ENCODE measurements at regions not wholly inside any gene's neighbourhood (a gene's known extent, or its start where the extent isn't known, plus 50 kb on each side); places are given as distances from the start of the nearest gene placed in this dataset.

DNA sequence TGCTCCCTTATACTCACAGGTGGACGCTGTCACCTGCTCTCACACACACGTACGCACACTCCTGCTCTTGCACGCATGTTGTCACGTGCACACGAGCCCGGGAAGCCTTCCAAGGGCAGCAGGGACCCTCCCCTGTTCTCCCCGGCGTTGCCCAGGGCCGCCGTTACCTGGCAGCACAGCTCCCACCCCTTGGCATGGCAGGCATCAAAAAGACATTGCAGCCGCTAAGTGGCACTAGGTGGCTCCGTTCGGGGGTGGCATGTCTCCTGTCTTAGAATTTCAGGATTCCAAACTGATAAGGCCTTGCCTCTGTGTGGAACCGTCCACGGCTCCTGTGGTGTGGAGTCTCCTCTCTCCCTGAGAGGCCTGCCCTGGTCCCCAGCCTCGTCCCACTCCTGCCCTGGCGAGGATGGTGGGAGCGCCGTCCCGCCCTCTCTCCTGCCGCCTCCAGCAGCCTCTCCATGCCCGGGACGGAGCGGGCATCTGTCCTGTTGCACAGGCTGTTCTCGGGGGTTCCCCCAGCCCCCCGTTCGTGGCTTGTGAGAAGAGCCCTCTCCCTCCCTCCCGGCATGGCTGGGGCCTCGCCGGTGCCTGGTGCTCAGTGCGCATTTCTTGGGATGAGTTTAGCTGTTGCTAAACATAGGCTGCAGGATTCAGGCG, 126.7 kb upstream of the GSE1 start:
- no peak overlapping the region for H3K27ac Mint-ChIP-seq
- H3K27me3 Mint-ChIP-seq = peaks cover 15% of the 10 kb centered on the region
- CTCF ChIA-PET = interaction anchor here (1.1 kb wide), 1 partner anchor 9 kb away, joined by 3 read pairs; no protein-coding TSS in a partner anchor
- H3K9me3 Mint-ChIP-seq = no peaks in the 10 kb centered on the region
- no peak overlapping the region for H3K4me3 Mint-ChIP-seq
- H3K36me3 Mint-ChIP-seq = no peaks in the 10 kb centered on the region
- peaks cover 4% of the 10 kb centered on the region for H3K4me1 Mint-ChIP-seq
- no peak for DNase-seq

DNA sequence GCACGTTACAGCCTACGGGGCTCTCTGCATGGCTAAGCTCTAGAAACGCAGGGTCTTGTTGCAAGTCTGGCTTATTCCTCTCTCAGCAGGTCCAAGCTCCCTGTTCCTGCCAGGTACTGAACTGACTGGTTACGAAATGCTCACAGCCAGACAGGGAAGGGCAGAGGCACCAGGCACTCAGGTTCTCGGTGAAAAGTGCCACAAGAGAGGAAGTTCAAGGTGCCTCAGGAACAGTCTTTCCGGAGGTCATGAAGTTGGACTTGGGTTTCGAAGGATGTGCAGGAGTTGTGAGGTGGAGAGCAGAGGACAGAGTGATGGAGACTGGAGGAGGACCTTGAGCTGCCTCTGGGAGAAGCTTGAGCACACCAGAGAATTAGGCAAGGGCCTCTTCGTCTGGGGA, 124.7 kb upstream of the GSE1 start:
- DNase-seq = no peak
- CTCF ChIA-PET = no interaction called here
- H3K27ac Mint-ChIP-seq = no peak overlapping the region

DNA sequence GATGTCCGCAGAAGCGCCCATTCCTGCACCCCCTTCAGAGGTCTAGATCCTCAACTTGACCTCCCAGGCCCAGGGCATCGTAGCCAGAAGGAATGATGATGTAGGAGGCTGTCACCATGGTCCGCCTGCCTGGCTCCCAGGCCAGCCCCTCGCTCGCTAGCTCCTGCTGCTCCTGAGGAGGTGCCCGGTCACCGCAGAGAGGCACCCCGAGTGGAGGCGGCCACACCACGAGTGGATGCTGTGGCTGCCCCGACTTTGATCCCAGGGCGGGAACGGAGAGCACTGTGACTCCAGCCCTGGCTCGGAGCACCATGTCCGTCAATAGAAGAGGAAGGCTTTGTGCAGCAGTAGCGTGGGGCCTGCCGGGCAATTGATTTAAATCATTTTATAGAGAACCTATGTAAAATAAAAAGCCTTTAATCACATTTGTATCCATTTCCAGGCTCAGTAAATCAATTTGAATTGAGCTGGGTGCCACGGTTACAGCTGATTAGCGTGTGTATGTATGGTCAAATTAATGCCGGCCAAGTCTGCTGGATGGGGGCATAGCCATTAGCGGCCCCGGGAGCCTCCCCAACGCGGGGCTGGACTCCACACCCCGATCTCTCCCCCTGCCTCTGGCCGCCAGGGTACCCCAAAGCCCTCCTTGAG, 122.6 kb upstream of the GSE1 start:
- Mint-ChIP-seq H3K27ac (no peak overlapping the region), H3K4me1 (peaks cover 11% of the 10 kb centered on the region)
- CTCF ChIA-PET = interaction anchor here (0.8 to 3.9 kb wide), 11 partner anchors 13 to 126 kb away, joined by 3 to 29 read pairs (median 4); partner anchors contain the start of gene GSE1

More for the DNA sequence above, 124.7 kb upstream of the GSE1 start:
- Mint-ChIP-seq H3K4me1 (peaks cover 11% of the 10 kb centered on the region), H3K36me3 (no peaks in the 10 kb centered on the region), H3K27me3 (peaks cover 23% of the 10 kb centered on the region), H3K9me3 (no peaks in the 10 kb centered on the region), H3K4me3 (no peak overlapping the region)

DNA sequence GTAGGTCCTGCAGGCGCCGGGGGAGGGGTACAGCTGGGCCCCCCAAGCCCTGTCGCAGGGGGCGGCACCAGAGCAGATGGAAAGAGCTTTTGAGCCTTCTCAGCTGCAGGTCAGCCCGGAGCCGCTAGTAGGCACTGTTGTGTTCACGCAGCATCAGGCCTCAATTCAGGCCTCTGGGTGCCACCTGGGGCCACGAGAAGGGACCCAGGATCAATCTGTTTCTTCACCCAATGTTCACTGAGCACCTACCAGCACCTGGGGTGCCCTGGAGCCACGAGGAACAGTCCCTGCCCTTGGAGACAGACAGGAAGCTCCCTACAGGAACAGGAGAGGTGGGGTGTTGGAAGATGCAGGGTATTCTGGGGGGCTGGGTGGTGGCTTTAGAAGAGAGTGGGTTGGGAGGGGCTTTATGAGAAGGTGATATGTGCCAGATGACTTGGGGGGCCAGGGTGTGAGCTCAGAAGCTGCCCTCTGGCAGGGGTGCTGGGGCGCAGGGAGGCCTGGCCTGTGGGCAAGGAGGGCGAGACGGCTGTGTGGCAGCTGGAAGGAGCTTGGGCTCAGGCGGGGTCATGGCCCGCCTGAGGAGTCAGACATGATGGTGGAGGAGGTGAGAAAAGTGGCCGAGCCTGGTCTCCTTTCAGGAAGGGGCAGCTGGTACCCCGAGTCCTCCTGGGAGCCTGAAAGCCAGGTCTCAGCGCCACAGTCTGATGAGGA, 121.9 kb upstream of the GSE1 start:
- Mint-ChIP-seq H3K36me3 (no peaks in the 10 kb centered on the region), H3K27ac (peak overlapping the region; percentile 55), H3K4me1 (peaks cover 11% of the 10 kb centered on the region), H3K27me3 (peaks cover 23% of the 10 kb centered on the region), H3K4me3 (no peak overlapping the region), H3K9me3 (no peaks in the 10 kb centered on the region)
- CTCF ChIA-PET = interaction anchor here (0.8 to 3.9 kb wide), 13 partner anchors 12 to 135 kb away, joined by 3 to 29 read pairs (median 3); partner anchors contain the start of gene GSE1
- DNase-seq = peak; percentile 62

More for the DNA sequence above, 122.6 kb upstream of the GSE1 start:
- H3K36me3 Mint-ChIP-seq = no peaks in the 10 kb centered on the region
- no peak overlapping the region for H3K4me3 Mint-ChIP-seq
- H3K9me3 Mint-ChIP-seq = no peaks in the 10 kb centered on the region
- DNase-seq = no peak
- H3K27me3 Mint-ChIP-seq = peaks cover 23% of the 10 kb centered on the region

DNA sequence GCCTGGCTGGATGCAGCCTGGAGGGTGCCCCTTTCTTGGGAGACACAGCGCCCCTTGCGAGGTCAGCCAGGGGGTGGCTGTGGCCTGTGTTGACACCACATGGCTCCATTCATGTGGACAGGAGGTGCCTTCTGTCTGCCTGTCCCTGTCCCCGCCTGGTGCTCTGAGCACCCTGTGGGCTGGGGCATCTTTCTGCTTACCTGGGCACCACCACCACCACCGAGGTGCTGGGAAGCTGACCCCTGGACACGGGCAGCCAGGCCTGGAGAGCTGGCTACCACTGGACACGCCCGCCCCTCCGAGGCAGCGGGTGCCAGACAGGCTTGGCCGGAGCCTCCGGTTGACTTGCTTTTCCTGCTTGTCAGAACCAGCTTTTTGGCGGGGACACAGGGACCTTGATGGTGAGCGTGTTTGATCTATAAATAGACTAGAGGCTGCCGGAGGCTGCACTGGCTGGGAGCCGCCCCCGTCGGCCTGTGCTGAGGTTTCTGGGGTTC, 121.3 kb upstream of the GSE1 start:
- Mint-ChIP-seq H3K27me3 (peaks cover 23% of the 10 kb centered on the region), H3K9me3 (no peaks in the 10 kb centered on the region), H3K27ac (no peak overlapping the region), H3K36me3 (no peaks in the 10 kb centered on the region), H3K4me3 (no peak overlapping the region), H3K4me1 (peaks cover 11% of the 10 kb centered on the region)
- peak; percentile 32 for DNase-seq
- CTCF ChIA-PET = interaction anchor here (1.0 to 3.9 kb wide), 7 partner anchors 15 to 135 kb away, joined by 3 to 29 read pairs (median 6); no protein-coding TSS in a partner anchor

DNA sequence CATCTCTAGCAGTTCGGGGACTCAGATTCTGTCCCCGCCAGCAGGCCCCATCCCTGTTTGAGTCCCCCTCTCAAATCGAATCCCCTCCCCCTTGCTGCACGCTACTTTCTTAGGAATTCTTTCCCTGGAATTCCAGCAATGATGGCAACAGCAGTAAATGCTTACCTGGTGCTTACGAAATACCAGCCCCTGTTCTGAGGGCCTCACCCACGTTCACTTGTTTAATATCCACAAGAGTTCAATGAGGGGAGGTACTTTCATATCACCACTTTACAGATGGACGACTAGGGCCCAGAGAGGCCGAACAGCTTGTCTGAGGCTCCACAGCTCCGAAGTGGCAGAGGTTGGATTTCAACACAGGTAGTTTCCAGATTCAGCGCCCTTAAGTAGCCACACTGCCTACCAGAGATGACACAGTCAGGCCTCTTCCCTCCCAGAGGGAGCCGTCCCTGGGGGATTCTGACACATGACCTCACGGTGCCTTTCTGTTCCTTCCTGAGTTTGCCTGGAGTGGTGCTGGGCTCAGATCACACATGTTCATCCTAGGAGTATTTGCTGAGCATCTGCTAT, 120.7 kb upstream of the GSE1 start:
- Mint-ChIP-seq H3K27me3 (peaks cover 23% of the 10 kb centered on the region), H3K36me3 (no peaks in the 10 kb centered on the region), H3K4me3 (no peak overlapping the region), H3K9me3 (no peaks in the 10 kb centered on the region), H3K27ac (no peak overlapping the region), H3K4me1 (peaks cover 11% of the 10 kb centered on the region)
- no peak for DNase-seq
- CTCF ChIA-PET = interaction anchor here (1.2 to 3.9 kb wide), 4 partner anchors 15 to 124 kb away, joined by 3 to 29 read pairs (median 11); no protein-coding TSS in a partner anchor

DNA sequence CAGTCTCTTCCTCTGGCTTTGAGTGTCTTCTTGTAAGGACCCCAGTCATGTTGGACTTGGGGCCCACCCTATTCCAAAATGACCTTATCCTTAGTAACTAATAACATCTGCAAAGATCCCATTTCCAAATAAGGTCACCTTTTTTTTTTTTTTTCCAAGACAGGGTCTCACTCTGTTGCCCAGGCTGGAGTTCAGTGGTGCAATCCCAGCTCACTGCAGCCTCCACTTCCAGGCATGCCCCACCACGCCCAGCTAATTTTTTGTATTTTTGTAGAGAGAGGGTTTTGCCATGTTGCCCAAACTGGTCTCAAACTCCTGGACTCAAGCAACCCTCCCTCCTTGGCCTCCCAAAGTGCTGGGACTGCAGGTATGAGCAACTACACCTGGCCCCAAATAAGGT, 118.8 kb upstream of the GSE1 start:
- CTCF ChIA-PET = interaction anchor here (1.7 kb wide), 1 partner anchor 122 kb away, joined by 10 read pairs; no protein-coding TSS in a partner anchor

DNA sequence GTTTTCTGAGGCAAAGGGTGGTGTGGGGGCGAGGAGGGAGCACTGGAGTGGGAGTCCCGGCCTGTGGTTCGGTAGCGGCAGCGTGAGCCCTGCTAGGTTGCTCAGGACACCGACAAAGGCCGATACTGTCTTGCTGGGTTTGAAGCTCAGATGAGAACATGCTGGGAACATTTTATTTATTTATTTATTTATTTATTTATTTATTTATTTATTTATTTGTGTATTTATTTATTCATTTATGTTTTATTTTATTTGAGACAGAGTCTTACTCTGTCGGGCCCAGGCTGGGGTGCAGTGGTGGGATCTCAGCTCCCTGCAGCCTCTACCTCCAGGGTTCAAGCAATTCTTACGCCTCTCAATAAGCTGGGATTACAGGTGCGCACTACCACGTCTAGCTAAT, 117.9 kb upstream of the GSE1 start:
- H3K9me3 Mint-ChIP-seq = no peaks in the 10 kb centered on the region
- H3K4me3 Mint-ChIP-seq = no peak overlapping the region
- CTCF ChIA-PET = interaction anchor here (1.7 kb wide), 1 partner anchor 121 kb away, joined by 10 read pairs; no protein-coding TSS in a partner anchor
- no peak for DNase-seq
- no peak overlapping the region for H3K27ac Mint-ChIP-seq
- peaks cover 16% of the 10 kb centered on the region for H3K27me3 Mint-ChIP-seq
- no peaks in the 10 kb centered on the region for H3K36me3 Mint-ChIP-seq
- peaks cover 11% of the 10 kb centered on the region for H3K4me1 Mint-ChIP-seq

More for the DNA sequence above, 118.8 kb upstream of the GSE1 start:
- H3K4me1 Mint-ChIP-seq = peaks cover 11% of the 10 kb centered on the region
- DNase-seq = no peak
- H3K9me3 Mint-ChIP-seq = no peaks in the 10 kb centered on the region
- H3K4me3 Mint-ChIP-seq = no peak overlapping the region
- no peak overlapping the region for H3K27ac Mint-ChIP-seq
- H3K27me3 Mint-ChIP-seq = peaks cover 21% of the 10 kb centered on the region
- no peaks in the 10 kb centered on the region for H3K36me3 Mint-ChIP-seq

DNA sequence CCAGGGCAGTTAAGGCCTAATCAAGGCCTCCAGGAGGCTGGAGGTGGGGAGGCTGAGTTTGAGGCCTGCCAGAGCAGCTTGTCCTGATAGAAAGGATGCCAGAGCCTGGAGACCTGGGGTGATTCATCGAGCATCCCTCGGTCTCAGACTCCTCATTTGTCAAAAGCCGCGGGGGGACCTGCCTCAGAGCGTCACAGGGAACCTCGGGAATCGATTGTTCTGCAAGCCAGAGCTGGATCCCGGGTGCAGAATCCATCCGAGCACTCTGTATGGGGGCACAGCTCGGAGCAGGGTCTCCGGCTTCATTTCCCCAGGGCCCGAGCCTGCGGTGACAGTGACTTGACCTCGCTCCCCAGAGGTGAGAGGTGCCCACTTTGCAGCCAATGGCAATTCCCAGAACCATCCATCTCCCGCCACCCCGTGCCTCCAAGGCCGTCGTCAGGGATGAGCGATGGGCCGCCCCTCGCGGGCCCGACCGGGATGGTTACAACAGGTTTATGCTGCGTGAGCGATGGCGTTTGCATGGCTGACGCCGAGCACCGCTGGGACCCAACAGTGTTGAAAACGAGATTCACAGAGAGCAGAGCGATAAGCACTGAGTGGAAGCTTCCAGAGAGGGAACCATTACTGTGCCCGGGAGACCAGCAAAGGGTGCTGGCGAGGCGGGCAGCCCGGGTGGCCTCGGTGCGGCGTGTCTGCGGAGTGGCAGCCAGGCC, 117.1 kb upstream of the GSE1 start:
- CTCF ChIA-PET = interaction anchor here (1.7 kb wide), 1 partner anchor 120 kb away, joined by 10 read pairs; no protein-coding TSS in a partner anchor
- Mint-ChIP-seq H3K27ac (no peak overlapping the region), H3K4me1 (peaks cover 11% of the 10 kb centered on the region), H3K9me3 (no peaks in the 10 kb centered on the region), H3K36me3 (no peaks in the 10 kb centered on the region), H3K4me3 (no peak overlapping the region), H3K27me3 (peaks cover 16% of the 10 kb centered on the region)
- DNase-seq = no peak

DNA sequence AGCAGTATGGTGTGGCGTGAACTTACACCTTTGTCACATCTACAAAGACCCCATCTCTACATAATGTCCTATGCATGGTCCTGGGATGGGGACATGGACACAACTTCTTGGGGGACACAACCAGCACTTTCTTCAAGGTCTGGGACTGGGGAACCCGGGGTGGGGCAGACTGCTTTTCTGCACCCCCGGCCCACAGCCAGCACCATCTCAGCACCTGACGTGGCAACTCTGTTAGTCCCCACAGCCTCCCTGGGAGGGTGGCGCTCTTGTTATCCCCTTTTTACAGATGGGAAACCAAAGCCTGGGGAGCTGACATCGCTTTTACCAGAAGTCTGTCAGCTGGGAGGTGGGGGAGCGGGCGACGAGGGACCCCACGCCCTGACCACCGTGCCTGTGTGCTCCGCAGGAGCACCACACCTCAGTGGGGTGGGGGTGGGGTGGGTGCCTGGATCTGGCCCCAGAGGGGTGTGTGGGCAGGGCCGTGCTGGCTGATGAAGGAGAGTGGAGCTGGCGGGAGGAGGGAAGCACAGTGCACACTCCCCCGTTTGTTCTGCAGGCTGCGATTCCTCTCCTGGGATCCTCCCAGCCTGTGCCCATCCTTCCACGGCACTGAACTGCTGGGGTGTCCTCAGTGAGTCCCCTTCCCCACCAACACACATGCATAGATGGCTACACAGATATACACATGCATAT, 115.4 kb upstream of the GSE1 start:
- Mint-ChIP-seq H3K27me3 (peaks cover 5% of the 10 kb centered on the region), H3K27ac (no peak overlapping the region), H3K36me3 (no peaks in the 10 kb centered on the region), H3K9me3 (no peaks in the 10 kb centered on the region), H3K4me3 (no peak overlapping the region), H3K4me1 (no peaks in the 10 kb centered on the region)
- CTCF ChIA-PET = interaction anchor here (1.4 kb wide), 1 partner anchor 9 kb away, joined by 3 read pairs; no protein-coding TSS in a partner anchor
- DNase-seq = no peak

DNA sequence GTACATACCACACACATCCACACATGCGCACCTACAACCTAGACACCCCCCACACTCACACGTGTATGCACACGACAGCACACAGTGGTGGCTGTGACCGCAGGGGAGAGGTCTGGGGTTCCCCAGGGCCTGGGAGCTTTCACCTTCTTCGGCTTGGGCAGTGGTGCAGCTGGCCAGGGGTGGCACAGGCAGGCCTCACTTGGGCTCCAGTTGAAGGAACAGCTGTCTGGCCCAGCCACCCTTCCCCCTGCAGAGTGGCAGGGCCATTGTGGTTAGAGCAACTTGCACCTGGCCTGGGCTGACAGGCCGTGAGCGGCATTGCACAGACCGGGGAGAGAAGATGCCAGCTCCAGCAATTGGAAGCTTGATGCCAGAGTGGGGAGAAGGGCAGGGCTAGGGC, 114.5 kb upstream of the GSE1 start:
- Mint-ChIP-seq H3K27me3 (peaks cover 3% of the 10 kb centered on the region), H3K9me3 (no peaks in the 10 kb centered on the region), H3K36me3 (no peaks in the 10 kb centered on the region), H3K4me1 (no peaks in the 10 kb centered on the region), H3K27ac (no peak overlapping the region), H3K4me3 (no peak overlapping the region)
- DNase-seq = no peak
- CTCF ChIA-PET = interaction anchor here (1.4 kb wide), 1 partner anchor 10 kb away, joined by 3 read pairs; no protein-coding TSS in a partner anchor

DNA sequence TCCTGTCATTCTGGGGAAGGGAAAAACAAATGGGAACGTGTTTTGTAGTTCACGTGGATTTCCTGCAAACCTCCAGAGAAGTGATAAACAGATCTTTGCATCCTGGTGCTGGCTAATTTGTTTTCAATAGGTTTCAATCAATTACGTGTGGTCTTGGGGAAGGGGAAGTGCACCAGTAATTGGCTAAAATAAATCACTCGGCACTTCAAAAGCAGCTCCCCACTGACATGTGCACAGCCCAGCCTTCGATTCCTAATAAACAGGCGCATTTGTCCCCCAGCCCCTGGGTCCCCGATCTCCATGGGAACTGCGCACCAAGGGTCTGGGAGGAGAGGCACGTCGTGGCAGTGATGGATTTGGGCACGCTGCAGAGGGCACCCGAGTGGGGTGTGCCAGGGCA, 112.9 kb upstream of the GSE1 start:
- no peaks in the 10 kb centered on the region for H3K4me1 Mint-ChIP-seq
- peaks cover 3% of the 10 kb centered on the region for H3K27me3 Mint-ChIP-seq
- no peaks in the 10 kb centered on the region for H3K36me3 Mint-ChIP-seq
- H3K9me3 Mint-ChIP-seq = no peaks in the 10 kb centered on the region
- no peak overlapping the region for H3K27ac Mint-ChIP-seq
- no peak for DNase-seq
- CTCF ChIA-PET = no interaction called here
- H3K4me3 Mint-ChIP-seq = no peak overlapping the region

DNA sequence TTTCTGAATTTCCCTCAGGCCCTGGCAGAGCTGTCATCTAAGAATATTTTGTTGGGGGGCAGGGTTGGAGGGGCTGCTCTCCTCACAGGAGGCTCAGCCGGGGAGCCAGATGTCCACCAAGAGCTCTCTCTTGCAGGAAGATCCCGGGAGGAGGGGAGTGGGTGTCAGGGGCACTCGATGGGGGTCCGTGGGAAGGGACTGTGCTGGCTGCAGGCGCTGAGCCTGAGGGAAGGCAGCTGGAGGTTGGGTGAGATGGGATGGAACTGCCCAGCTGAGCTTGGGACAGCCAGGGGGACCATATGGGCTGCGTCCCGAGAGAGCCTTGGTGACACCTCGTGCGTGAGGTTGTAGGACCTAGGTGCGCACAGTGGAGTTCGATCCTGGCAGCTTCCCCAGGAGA, 111.2 kb upstream of the GSE1 start:
- no peak overlapping the region for H3K4me3 Mint-ChIP-seq
- DNase-seq = no peak
- no peaks in the 10 kb centered on the region for H3K36me3 Mint-ChIP-seq
- peaks cover 3% of the 10 kb centered on the region for H3K27me3 Mint-ChIP-seq
- no peaks in the 10 kb centered on the region for H3K9me3 Mint-ChIP-seq
- no peaks in the 10 kb centered on the region for H3K4me1 Mint-ChIP-seq
- H3K27ac Mint-ChIP-seq = no peak overlapping the region
- CTCF ChIA-PET = no interaction called here
